SK-N-MC (cell line): ENCODE measurements at regions not wholly inside any gene's neighbourhood (a gene's known extent, or its start where the extent isn't known, plus 50 kb on each side); places are given as distances from the start of the nearest gene placed in this dataset.

Source experiments
- EZH2 ChIP-seq: fragments of 200-600 bp; sonication (generic); IDR thresholded peaks from one replicate; pipeline ENCODE4 v1.6.1; 2017; ENCODE audit warnings: antibody characterized with exemption
- FOXP2 ChIP-seq: optimal IDR thresholded peaks from 2 replicates; pipeline ENCODE3; 2011; ENCODE audit warnings: mild to moderate bottlenecking, moderate library complexity; ENCODE audit not compliant: insufficient read depth; ENCODE audit errors: extremely low read length, control extremely low read depth
- POLR2AphosphoS5 ChIP-seq: IDR thresholded peaks from 2 replicates; pipeline ENCODE4 v1.6.1; 2012; ENCODE audit warnings: mild to moderate bottlenecking, low read depth, low read length, borderline replicate concordance

GRCh38 chr1:194717941-194718340 is 1531.5 kb upstream of the B3GALT2 start:
- TF ChIP-seq EZH2 = no peak
- TF ChIP-seq POLR2AphosphoS5 = no peak
- no peak for TF ChIP-seq FOXP2
